HG03045 (cell line): ENCODE measurements at regions not wholly inside any gene's neighbourhood (a gene's known extent, or its start where the extent isn't known, plus 50 kb on each side); places are given as distances from the start of the nearest gene placed in this dataset.

Experiments
- ATAC-seq: cut with Tn5 transposase; IDR thresholded peaks from one replicate; pipeline ENCODE4 v1.9.1; 2021; ENCODE audit warnings: mild to moderate bottlenecking, moderate library complexity; ENCODE audit not compliant: unreplicated experiment

- ATAC-seq: no peak
Observed at GRCh38 chr18:60552948-60553347, 180.4 kb upstream of the MC4R start.

- ATAC-seq: no peak
Observed at GRCh38 chr18:60554967-60555366, 182.4 kb upstream of the MC4R start.

GRCh38 chr18:60555625-60556024, 183.1 kb upstream of the MC4R start:
- ATAC-seq: no peak

GRCh38 chr18:60556326-60556725, 183.8 kb upstream of the MC4R start:
- ATAC-seq: no peak

GRCh38 chr18:60560071-60560470, 187.5 kb upstream of the MC4R start:
- no peak for ATAC-seq

GRCh38 chr18:60563082-60563481, 190.5 kb upstream of the MC4R start:
- no peak for ATAC-seq

GRCh38 chr18:60568220-60568619, 195.6 kb upstream of the MC4R start:
- ATAC-seq: no peak

- ATAC-seq: no peak
Observed at GRCh38 chr18:60570172-60570571, 197.6 kb upstream of the MC4R start.

- ATAC-seq: no peak
Observed at GRCh38 chr18:60577457-60577856, 204.9 kb upstream of the MC4R start.

GRCh38 chr18:60585670-60586069, 213.1 kb upstream of the MC4R start:
- ATAC-seq: no peak

- ATAC-seq: no peak
Observed at GRCh38 chr18:60593249-60593648, 220.7 kb upstream of the MC4R start.

- ATAC-seq: peak; percentile 46
Observed at GRCh38 chr18:60596928-60597327, 224.4 kb upstream of the MC4R start.

- ATAC-seq: peak; percentile 77
Observed at GRCh38 chr18:60599267-60599666, 226.7 kb upstream of the MC4R start.

GRCh38 chr18:60599995-60600394, 227.4 kb upstream of the MC4R start:
- ATAC-seq: no peak

GRCh38 chr18:60601249-60601648, 228.7 kb upstream of the MC4R start:
- ATAC-seq: no peak

GRCh38 chr18:60623331-60623730, 250.8 kb upstream of the MC4R start:
- no peak for ATAC-seq

GRCh38 chr18:60624207-60624606, 251.6 kb upstream of the MC4R start:
- no peak for ATAC-seq

- ATAC-seq: no peak
Observed at GRCh38 chr18:60639836-60640235, 267.3 kb upstream of the MC4R start.

GRCh38 chr18:60643009-60643408, 270.4 kb upstream of the MC4R start:
- ATAC-seq: no peak

GRCh38 chr18:60646725-60647124, 274.1 kb upstream of the MC4R start:
- ATAC-seq: no peak

- peak; percentile 89 for ATAC-seq
Observed at GRCh38 chr18:60649107-60649506, 276.5 kb upstream of the MC4R start.

- ATAC-seq: no peak
Observed at GRCh38 chr18:60649842-60650536, 277.4 kb upstream of the MC4R start.

GRCh38 chr18:60654298-60654697, 281.7 kb upstream of the MC4R start:
- no peak for ATAC-seq
